GM23338 (cell line): ENCODE measurements at regions not wholly inside any gene's neighbourhood (a gene's known extent, or its start where the extent isn't known, plus 50 kb on each side); places are given as distances from the start of the nearest gene placed in this dataset.

ENCODE experiments used
- ATAC-seq: fragments of 200-7000 bp; cut with Tn5 transposase; 3 replicates; pipeline ENCODE4 v1.9.1; 2020
- DNase-seq: peaks from one replicate; pipeline ENCODE4 v3.0.0-alpha.2; 2015; ENCODE audit warnings: low spot score
- H2AFZ ChIP-seq: fragments of 200-600 bp; sonication (generic); 2 replicates; pipeline ENCODE4 v1.8.0; 2016; ENCODE audit warnings: antibody characterized with exemption, mild to moderate bottlenecking, moderate library complexity
- H3F3A ChIP-seq: fragments of 200-600 bp; sonication (generic); replicated peaks from 2 replicates; pipeline ENCODE4 v1.8.0; 2017; ENCODE audit warnings: antibody characterized with exemption, mixed run types, low read depth
- H3K27ac ChIP-seq: fragments of 200-600 bp; sonication (generic); 2 replicates; pipeline ENCODE4 v1.6.1; 2016; ENCODE audit warnings: low read depth
- H3K27me3 ChIP-seq: fragments of 200-600 bp; sonication (generic); 2 replicates; pipeline ENCODE4 v1.8.0; 2016; ENCODE audit warnings: mild to moderate bottlenecking, mixed run types, moderate library complexity; ENCODE audit not compliant: insufficient read depth
- H3K36me3 ChIP-seq: fragments of 200-600 bp; sonication (generic); 2 replicates; pipeline ENCODE4 v1.8.0; 2016; ENCODE audit warnings: mild to moderate bottlenecking; ENCODE audit not compliant: insufficient read depth
- H3K4me1 ChIP-seq: fragments of 200-600 bp; sonication (generic); 2 replicates; pipeline ENCODE4 v1.8.0; 2016; ENCODE audit warnings: mild to moderate bottlenecking, moderate library complexity; ENCODE audit not compliant: insufficient read depth
- H3K4me2 ChIP-seq: fragments of 200-600 bp; sonication (generic); 2 replicates; pipeline ENCODE4 v1.7.1; 2017; ENCODE audit warnings: mixed run types
- H3K4me3 ChIP-seq: fragments of 200-600 bp; sonication (generic); 2 replicates; pipeline ENCODE4 v1.6.1; 2016; ENCODE audit warnings: mixed run types
- H3K79me2 ChIP-seq: fragments of 200-600 bp; sonication (generic); replicated peaks from 2 replicates; pipeline ENCODE4 v1.8.0; 2017; ENCODE audit warnings: mild to moderate bottlenecking; ENCODE audit not compliant: insufficient read depth
- H3K9me2 ChIP-seq: fragments of 200-600 bp; sonication (generic); 2 replicates; pipeline ENCODE4 v1.8.0; 2017; ENCODE audit not compliant: insufficient read depth
- H4K20me1 ChIP-seq: fragments of 200-600 bp; sonication (generic); replicated peaks from 2 replicates; pipeline ENCODE4 v1.8.0; 2017; ENCODE audit warnings: mild to moderate bottlenecking; ENCODE audit not compliant: insufficient read depth
- H3K27ac Mint-ChIP-seq: 2 replicates; pipeline ENCODE4 v1.8.0; 2020; ENCODE audit warnings: inconsistent platforms, mild to moderate bottlenecking, moderate library complexity, mixed read lengths
- H3K27me3 Mint-ChIP-seq: 3 replicates; pipeline ENCODE4 v1.8.0; 2022; ENCODE audit warnings: low read depth, mild to moderate bottlenecking, moderate library complexity, mixed read lengths, inconsistent platforms; ENCODE audit not compliant: insufficient read depth, poor library complexity
- H3K36me3 Mint-ChIP-seq: 3 replicates; pipeline ENCODE4 v1.8.0; 2021; ENCODE audit warnings: low read depth, mild to moderate bottlenecking, inconsistent platforms, moderate library complexity, mixed read lengths
- H3K4me1 Mint-ChIP-seq: 3 replicates; pipeline ENCODE4 v1.8.0; 2020; ENCODE audit warnings: mild to moderate bottlenecking, inconsistent platforms, mixed read lengths
- H3K4me3 Mint-ChIP-seq: 3 replicates; pipeline ENCODE4 v1.8.0; 2021; ENCODE audit warnings: moderate library complexity, mild to moderate bottlenecking, inconsistent platforms, mixed read lengths
- H3K9me3 Mint-ChIP-seq: 3 replicates; pipeline ENCODE4 v1.8.0; 2020; ENCODE audit warnings: moderate library complexity, mild to moderate bottlenecking, inconsistent platforms, mixed read lengths
- CREB1 ChIP-seq: fragments of 250-450 bp; sonication (Bioruptor Pico); IDR thresholded peaks from 2 replicates; pipeline ENCODE4 v1.5.0; 2020; ENCODE audit warnings: low read depth, mild to moderate bottlenecking, moderate library complexity
- TF ChIP-seq, protein P1 (sequence below): IDR thresholded peaks from one replicate; pipeline ENCODE4 v1.6.1; 2018; ENCODE audit warnings: antibody characterized with exemption; ENCODE audit not compliant: unreplicated experiment
- TF ChIP-seq, protein P2 (sequence below): fragments of 250-450 bp; sonication (Bioruptor Pico); IDR thresholded peaks from 2 replicates; pipeline ENCODE4 v1.5.0; 2020; ENCODE audit warnings: mild to moderate bottlenecking, moderate library complexity

DNA sequence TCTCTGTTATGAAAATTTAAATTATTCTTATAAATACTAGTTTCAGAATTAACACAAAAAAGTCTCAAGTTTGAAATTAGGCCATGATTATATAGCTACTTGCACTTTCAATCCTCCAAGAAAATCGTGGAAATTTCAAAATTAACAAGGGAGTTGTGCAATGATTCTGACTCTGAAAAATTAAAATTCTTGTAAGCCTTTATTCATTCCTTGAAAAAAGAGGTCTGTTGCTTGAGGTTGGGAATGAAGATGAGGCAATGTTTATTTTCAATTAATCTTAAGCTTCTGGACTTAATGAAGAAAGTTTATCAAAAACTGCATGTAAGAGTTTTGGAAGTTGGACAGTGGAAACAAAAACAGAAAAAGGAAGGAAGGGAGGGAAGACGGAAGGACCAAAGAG lies 128.2 kb upstream of the FIBIN start:
- no peaks in the 10 kb centered on the region for H3K36me3 Mint-ChIP-seq

More for the DNA sequence above, 128.2 kb upstream of the FIBIN start:
- Histone ChIP-seq H3K27me3 (no peaks in the 10 kb centered on the region), H3K9me2 (no peaks in the 10 kb centered on the region), H3K79me2 (no peaks in the 10 kb centered on the region), H2AFZ (no peak overlapping the region), H3K36me3 (no peaks in the 10 kb centered on the region), H3K4me3 (no peak overlapping the region), H3K4me2 (no peak overlapping the region), H3K27ac (no peak overlapping the region), H3K4me1 (no peaks in the 10 kb centered on the region), H4K20me1 (no peaks in the 10 kb centered on the region), H3F3A (no peaks in the 10 kb centered on the region)
- Mint-ChIP-seq H3K9me3 (peaks cover 8% of the 10 kb centered on the region; the same call in 2 of the 3 replicates), H3K27ac (no peak overlapping the region), H3K27me3 (no peaks in the 10 kb centered on the region), H3K4me3 (no peak overlapping the region), H3K4me1 (no peaks in the 10 kb centered on the region)
- DNase-seq (no peak), ATAC-seq (no peak)
- TF ChIP-seq, protein P1, sequence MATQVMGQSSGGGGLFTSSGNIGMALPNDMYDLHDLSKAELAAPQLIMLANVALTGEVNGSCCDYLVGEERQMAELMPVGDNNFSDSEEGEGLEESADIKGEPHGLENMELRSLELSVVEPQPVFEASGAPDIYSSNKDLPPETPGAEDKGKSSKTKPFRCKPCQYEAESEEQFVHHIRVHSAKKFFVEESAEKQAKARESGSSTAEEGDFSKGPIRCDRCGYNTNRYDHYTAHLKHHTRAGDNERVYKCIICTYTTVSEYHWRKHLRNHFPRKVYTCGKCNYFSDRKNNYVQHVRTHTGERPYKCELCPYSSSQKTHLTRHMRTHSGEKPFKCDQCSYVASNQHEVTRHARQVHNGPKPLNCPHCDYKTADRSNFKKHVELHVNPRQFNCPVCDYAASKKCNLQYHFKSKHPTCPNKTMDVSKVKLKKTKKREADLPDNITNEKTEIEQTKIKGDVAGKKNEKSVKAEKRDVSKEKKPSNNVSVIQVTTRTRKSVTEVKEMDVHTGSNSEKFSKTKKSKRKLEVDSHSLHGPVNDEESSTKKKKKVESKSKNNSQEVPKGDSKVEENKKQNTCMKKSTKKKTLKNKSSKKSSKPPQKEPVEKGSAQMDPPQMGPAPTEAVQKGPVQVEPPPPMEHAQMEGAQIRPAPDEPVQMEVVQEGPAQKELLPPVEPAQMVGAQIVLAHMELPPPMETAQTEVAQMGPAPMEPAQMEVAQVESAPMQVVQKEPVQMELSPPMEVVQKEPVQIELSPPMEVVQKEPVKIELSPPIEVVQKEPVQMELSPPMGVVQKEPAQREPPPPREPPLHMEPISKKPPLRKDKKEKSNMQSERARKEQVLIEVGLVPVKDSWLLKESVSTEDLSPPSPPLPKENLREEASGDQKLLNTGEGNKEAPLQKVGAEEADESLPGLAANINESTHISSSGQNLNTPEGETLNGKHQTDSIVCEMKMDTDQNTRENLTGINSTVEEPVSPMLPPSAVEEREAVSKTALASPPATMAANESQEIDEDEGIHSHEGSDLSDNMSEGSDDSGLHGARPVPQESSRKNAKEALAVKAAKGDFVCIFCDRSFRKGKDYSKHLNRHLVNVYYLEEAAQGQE: no peak
- TF ChIP-seq, protein P2, sequence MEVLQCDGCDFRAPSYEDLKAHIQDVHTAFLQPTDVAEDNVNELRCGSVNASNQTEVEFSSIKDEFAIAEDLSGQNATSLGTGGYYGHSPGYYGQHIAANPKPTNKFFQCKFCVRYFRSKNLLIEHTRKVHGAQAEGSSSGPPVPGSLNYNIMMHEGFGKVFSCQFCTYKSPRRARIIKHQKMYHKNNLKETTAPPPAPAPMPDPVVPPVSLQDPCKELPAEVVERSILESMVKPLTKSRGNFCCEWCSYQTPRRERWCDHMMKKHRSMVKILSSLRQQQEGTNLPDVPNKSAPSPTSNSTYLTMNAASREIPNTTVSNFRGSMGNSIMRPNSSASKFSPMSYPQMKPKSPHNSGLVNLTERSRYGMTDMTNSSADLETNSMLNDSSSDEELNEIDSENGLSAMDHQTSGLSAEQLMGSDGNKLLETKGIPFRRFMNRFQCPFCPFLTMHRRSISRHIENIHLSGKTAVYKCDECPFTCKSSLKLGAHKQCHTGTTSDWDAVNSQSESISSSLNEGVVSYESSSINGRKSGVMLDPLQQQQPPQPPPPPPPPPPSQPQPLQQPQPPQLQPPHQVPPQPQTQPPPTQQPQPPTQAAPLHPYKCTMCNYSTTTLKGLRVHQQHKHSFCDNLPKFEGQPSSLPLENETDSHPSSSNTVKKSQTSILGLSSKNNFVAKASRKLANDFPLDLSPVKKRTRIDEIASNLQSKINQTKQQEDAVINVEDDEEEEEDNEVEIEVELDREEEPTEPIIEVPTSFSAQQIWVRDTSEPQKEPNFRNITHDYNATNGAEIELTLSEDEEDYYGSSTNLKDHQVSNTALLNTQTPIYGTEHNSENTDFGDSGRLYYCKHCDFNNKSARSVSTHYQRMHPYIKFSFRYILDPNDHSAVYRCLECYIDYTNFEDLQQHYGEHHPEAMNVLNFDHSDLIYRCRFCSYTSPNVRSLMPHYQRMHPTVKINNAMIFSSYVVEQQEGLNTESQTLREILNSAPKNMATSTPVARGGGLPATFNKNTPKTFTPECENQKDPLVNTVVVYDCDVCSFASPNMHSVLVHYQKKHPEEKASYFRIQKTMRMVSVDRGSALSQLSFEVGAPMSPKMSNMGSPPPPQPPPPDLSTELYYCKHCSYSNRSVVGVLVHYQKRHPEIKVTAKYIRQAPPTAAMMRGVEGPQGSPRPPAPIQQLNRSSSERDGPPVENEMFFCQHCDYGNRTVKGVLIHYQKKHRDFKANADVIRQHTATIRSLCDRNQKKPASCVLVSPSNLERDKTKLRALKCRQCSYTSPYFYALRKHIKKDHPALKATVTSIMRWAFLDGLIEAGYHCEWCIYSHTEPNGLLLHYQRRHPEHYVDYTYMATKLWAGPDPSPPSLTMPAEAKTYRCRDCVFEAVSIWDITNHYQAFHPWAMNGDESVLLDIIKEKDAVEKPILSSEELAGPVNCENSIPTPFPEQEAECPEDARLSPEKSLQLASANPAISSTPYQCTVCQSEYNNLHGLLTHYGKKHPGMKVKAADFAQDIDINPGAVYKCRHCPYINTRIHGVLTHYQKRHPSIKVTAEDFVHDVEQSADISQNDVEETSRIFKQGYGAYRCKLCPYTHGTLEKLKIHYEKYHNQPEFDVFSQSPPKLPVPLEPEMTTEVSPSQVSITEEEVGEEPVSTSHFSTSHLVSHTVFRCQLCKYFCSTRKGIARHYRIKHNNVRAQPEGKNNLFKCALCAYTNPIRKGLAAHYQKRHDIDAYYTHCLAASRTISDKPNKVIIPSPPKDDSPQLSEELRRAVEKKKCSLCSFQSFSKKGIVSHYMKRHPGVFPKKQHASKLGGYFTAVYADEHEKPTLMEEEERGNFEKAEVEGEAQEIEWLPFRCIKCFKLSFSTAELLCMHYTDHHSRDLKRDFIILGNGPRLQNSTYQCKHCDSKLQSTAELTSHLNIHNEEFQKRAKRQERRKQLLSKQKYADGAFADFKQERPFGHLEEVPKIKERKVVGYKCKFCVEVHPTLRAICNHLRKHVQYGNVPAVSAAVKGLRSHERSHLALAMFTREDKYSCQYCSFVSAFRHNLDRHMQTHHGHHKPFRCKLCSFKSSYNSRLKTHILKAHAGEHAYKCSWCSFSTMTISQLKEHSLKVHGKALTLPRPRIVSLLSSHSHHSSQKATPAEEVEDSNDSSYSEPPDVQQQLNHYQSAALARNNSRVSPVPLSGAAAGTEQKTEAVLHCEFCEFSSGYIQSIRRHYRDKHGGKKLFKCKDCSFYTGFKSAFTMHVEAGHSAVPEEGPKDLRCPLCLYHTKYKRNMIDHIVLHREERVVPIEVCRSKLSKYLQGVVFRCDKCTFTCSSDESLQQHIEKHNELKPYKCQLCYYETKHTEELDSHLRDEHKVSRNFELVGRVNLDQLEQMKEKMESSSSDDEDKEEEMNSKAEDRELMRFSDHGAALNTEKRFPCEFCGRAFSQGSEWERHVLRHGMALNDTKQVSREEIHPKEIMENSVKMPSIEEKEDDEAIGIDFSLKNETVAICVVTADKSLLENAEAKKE (CRISPR knock-in tag): no peak
- no peak for TF ChIP-seq CREB1
